ENCODE measurements at regions not wholly inside any gene's neighbourhood (a gene's known extent, or its start where the extent isn't known, plus 50 kb on each side); places are given as distances from the start of the nearest gene placed in this dataset.

DNA sequence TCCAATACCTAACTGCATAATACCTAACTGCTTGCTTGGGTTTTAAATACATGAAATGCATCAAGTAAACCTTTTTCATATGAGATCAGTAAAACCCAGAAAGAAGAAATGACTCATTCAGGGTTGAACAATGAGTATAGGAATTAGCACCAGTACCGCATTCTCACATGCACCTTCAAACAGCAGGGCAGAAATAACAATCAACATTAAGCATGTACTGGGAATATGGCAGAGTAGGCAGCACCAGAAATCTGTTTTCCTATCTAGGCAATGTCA lies 850.3 kb upstream of the SORCS1 start:
- H3K9me3 Mint-ChIP-seq = peaks cover 15% of the 10 kb centered on the region
- ATAC-seq = no peak
- CTCF ChIA-PET = no interaction called here

DNA sequence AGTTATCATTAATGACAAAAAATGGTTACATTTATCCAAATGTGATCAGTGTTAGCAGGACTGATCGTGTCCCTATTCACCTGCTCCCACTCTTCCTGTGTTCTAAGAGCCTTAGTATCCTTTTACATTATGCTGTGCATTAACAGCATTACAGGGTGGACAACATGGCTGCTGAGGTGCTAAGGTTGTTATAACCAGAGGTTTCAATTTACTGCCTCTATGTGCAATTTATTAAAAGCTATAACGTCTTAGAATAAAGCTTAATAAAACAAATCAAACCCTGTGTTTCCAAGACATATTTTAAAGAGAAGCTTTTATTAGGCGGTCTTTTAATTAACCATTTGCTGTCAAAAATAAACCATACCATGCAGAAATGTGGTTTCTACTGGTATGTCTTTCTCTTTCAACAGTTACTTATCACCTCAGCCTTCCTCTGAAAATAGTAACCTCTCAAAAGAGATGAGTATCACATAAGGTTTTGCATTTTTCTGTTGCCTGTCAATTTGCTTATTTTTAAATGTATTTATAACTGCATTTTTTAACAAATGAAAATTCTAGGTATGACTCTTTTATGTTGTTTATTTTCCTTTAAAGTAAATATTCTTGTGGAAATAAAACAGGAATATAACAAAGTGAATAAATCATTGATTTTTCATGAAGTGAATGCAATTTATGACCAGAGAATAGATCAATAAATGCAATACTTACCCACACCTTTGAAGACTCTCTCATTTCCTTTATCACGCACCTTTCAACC lies 849.8 kb upstream of the SORCS1 start:
- H3K4me3 Mint-ChIP-seq = no peak overlapping the region
- TF ChIP-seq IRF2 (CRISPR knock-in tag; IDR thresholded peaks at IDR 0.05; ENCODE audit: borderline replicate concordance, low read depth) (no peak), OVOL2 (CRISPR knock-in tag; IDR thresholded peaks at IDR 0.05; ENCODE audit: borderline replicate concordance) (no peak), USF2 (CRISPR knock-in tag; IDR thresholded peaks at IDR 0.05) (no peak), CDX4 (CRISPR knock-in tag; IDR thresholded peaks at IDR 0.05; ENCODE audit: borderline replicate concordance) (no peak), NFE2L1 (CRISPR knock-in tag; IDR thresholded peaks at IDR 0.05) (no peak), NR3C1 (CRISPR knock-in tag; conservative IDR thresholded peaks at IDR 0.05; ENCODE audit: low read depth) (no peak), ZNF416 (CRISPR knock-in tag; IDR thresholded peaks at IDR 0.05) (no peak), ZNF317 (CRISPR knock-in tag; IDR thresholded peaks at IDR 0.05; ENCODE audit: borderline replicate concordance, low read depth) (no peak), RORB (CRISPR knock-in tag; IDR thresholded peaks at IDR 0.05) (no peak), CBFB (CRISPR knock-in tag; IDR thresholded peaks at IDR 0.05; ENCODE audit: low read depth) (no peak), GRHL2 (CRISPR knock-in tag; IDR thresholded peaks at IDR 0.05; ENCODE audit: insufficient replicate concordance, severe bottlenecking) (no peak), ZNF671 (CRISPR knock-in tag; IDR thresholded peaks at IDR 0.05) (no peak), NFYB (CRISPR knock-in tag; conservative IDR thresholded peaks at IDR 0.05; ENCODE audit: low read depth) (no peak)
- TF ChIP-seq, protein P1, sequence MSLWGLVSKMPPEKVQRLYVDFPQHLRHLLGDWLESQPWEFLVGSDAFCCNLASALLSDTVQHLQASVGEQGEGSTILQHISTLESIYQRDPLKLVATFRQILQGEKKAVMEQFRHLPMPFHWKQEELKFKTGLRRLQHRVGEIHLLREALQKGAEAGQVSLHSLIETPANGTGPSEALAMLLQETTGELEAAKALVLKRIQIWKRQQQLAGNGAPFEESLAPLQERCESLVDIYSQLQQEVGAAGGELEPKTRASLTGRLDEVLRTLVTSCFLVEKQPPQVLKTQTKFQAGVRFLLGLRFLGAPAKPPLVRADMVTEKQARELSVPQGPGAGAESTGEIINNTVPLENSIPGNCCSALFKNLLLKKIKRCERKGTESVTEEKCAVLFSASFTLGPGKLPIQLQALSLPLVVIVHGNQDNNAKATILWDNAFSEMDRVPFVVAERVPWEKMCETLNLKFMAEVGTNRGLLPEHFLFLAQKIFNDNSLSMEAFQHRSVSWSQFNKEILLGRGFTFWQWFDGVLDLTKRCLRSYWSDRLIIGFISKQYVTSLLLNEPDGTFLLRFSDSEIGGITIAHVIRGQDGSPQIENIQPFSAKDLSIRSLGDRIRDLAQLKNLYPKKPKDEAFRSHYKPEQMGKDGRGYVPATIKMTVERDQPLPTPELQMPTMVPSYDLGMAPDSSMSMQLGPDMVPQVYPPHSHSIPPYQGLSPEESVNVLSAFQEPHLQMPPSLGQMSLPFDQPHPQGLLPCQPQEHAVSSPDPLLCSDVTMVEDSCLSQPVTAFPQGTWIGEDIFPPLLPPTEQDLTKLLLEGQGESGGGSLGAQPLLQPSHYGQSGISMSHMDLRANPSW (CRISPR knock-in tag; conservative IDR thresholded peaks at IDR 0.05; ENCODE audit: low read depth) = no peak
- ChIA-PET POLR2A (no interaction called here), CTCF (no interaction called here)
- DNase-seq (ENCODE audit: low spot score) = no peak
- H3K27ac Mint-ChIP-seq = no peak overlapping the region
- H3K36me3 Mint-ChIP-seq = peaks cover 4% of the 10 kb centered on the region; the same call in 1 of the 2 replicates
- no peaks in the 10 kb centered on the region; the same call in 1 of the 2 replicates for H3K27me3 Mint-ChIP-seq (ENCODE audit: low read depth)
- no peak for ATAC-seq
- H3K4me1 Mint-ChIP-seq = no peaks in the 10 kb centered on the region
- peaks cover 18% of the 10 kb centered on the region for H3K9me3 Mint-ChIP-seq

More for the DNA sequence above, 850.3 kb upstream of the SORCS1 start:
- no peak for TF ChIP-seq TEAD4 (CRISPR knock-in tag; IDR thresholded peaks at IDR 0.05)
- H3K27me3 Mint-ChIP-seq (ENCODE audit: low read depth) = no peaks in the 10 kb centered on the region; the same call in 1 of the 2 replicates
- no peaks in the 10 kb centered on the region for H3K4me1 Mint-ChIP-seq
- no peak for DNase-seq (ENCODE audit: low spot score)
- peaks cover 4% of the 10 kb centered on the region; the same call in 1 of the 2 replicates for H3K36me3 Mint-ChIP-seq
- no peak overlapping the region for H3K27ac Mint-ChIP-seq
- POLR2A ChIA-PET = no interaction called here
- H3K4me3 Mint-ChIP-seq = no peak overlapping the region

- Mint-ChIP-seq H3K36me3 (peaks cover 36% of the 10 kb centered on the region), H3K27me3 (ENCODE audit: low read depth) (no peaks in the 10 kb centered on the region), H3K9me3 (peaks cover 47% of the 10 kb centered on the region), H3K27ac (no peak overlapping the region), H3K4me1 (no peaks in the 10 kb centered on the region), H3K4me3 (no peak overlapping the region)
- ChIA-PET POLR2A (no interaction called here), CTCF (no interaction called here)
- no peak for ATAC-seq
- no peak for DNase-seq (ENCODE audit: low spot score)
- TF ChIP-seq NFATC4 (CRISPR knock-in tag; IDR thresholded peaks at IDR 0.05) (no peak), ATF1 (CRISPR knock-in tag; IDR thresholded peaks at IDR 0.05) (no peak), EMX1 (CRISPR knock-in tag; IDR thresholded peaks at IDR 0.05) (no peak), ZNF423 (CRISPR knock-in tag; IDR thresholded peaks at IDR 0.05) (no peak), RELA (CRISPR knock-in tag; IDR thresholded peaks at IDR 0.05; ENCODE audit: borderline replicate concordance) (no peak)
- TF ChIP-seq, protein P1 (CRISPR knock-in tag; conservative IDR thresholded peaks at IDR 0.05; ENCODE audit: low read depth) = no peak
- TF ChIP-seq, protein P2, sequence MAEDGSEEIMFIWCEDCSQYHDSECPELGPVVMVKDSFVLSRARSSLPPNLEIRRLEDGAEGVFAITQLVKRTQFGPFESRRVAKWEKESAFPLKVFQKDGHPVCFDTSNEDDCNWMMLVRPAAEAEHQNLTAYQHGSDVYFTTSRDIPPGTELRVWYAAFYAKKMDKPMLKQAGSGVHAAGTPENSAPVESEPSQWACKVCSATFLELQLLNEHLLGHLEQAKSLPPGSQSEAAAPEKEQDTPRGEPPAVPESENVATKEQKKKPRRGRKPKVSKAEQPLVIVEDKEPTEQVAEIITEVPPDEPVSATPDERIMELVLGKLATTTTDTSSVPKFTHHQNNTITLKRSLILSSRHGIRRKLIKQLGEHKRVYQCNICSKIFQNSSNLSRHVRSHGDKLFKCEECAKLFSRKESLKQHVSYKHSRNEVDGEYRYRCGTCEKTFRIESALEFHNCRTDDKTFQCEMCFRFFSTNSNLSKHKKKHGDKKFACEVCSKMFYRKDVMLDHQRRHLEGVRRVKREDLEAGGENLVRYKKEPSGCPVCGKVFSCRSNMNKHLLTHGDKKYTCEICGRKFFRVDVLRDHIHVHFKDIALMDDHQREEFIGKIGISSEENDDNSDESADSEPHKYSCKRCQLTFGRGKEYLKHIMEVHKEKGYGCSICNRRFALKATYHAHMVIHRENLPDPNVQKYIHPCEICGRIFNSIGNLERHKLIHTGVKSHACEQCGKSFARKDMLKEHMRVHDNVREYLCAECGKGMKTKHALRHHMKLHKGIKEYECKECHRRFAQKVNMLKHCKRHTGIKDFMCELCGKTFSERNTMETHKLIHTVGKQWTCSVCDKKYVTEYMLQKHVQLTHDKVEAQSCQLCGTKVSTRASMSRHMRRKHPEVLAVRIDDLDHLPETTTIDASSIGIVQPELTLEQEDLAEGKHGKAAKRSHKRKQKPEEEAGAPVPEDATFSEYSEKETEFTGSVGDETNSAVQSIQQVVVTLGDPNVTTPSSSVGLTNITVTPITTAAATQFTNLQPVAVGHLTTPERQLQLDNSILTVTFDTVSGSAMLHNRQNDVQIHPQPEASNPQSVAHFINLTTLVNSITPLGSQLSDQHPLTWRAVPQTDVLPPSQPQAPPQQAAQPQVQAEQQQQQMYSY (CRISPR knock-in tag; IDR thresholded peaks at IDR 0.05) = no peak
These were observed 841.1 kb upstream of the SORCS1 start for GRCh38 chr10:108005627-108006026.

Measured in WTC11 (cell line).